RWPE2 (cell line): ENCODE measurements at regions not wholly inside any gene's neighbourhood (a gene's known extent, or its start where the extent isn't known, plus 50 kb on each side); places are given as distances from the start of the nearest gene placed in this dataset.

ENCODE experiments used
- ATAC-seq: fragments of 200-7000 bp; cut with Tn5 transposase; 3 replicates; pipeline ENCODE4 v1.9.1; 2021; ENCODE audit warnings: low read depth
- DNase-seq: peaks from one replicate; pipeline ENCODE4 v3.0.0-alpha.2; 2020; ENCODE audit warnings: low spot score
- H3K27ac ChIP-seq: fragments of 450-650 bp; 2 replicates; pipeline ENCODE4 v1.5.1; 2017; ENCODE audit warnings: mild to moderate bottlenecking; ENCODE audit not compliant: poor library complexity, severe bottlenecking
- H3K27me3 ChIP-seq: fragments of 250-450 bp; sonication (Bioruptor Pico); 2 replicates; pipeline ENCODE4 v1.5.1; 2021; ENCODE audit warnings: mild to moderate bottlenecking, moderate library complexity; ENCODE audit not compliant: insufficient read depth, poor library complexity, severe bottlenecking
- H3K36me3 ChIP-seq: fragments of 250-450 bp; sonication (Bioruptor Pico); 2 replicates; pipeline ENCODE4 v1.5.1; 2020; ENCODE audit warnings: low read depth, mild to moderate bottlenecking, moderate library complexity
- H3K4me1 ChIP-seq: fragments of 250-450 bp; sonication (Bioruptor Pico); 2 replicates; pipeline ENCODE4 v1.5.1; 2021; ENCODE audit warnings: mild to moderate bottlenecking, moderate library complexity; ENCODE audit not compliant: insufficient read depth, poor library complexity, severe bottlenecking
- H3K4me3 ChIP-seq: fragments of 250-450 bp; sonication (Bioruptor Pico); 2 replicates; pipeline ENCODE4 v1.5.1; 2021; ENCODE audit warnings: mild to moderate bottlenecking, moderate library complexity; ENCODE audit not compliant: severe bottlenecking
- H3K9me3 ChIP-seq: fragments of 250-450 bp; sonication (Bioruptor Pico); 2 replicates; pipeline ENCODE4 v1.5.1; 2021; ENCODE audit warnings: mild to moderate bottlenecking, moderate library complexity; ENCODE audit not compliant: severe bottlenecking
- CTCF ChIP-seq: fragments of 450-650 bp; IDR thresholded peaks from one replicate; pipeline ENCODE4 v1.5.1; 2017; ENCODE audit warnings: mild to moderate bottlenecking, moderate library complexity; ENCODE audit not compliant: poor library complexity, severe bottlenecking

- no peak for ATAC-seq
- no peaks in the 10 kb centered on the region for H3K27me3 ChIP-seq
- no peaks in the 10 kb centered on the region for H3K9me3 ChIP-seq
- H3K4me1 ChIP-seq: no peaks in the 10 kb centered on the region
- DNase-seq: no peak
- no peak overlapping the region for H3K4me3 ChIP-seq
- no peak overlapping the region for H3K27ac ChIP-seq
- no peak for TF ChIP-seq CTCF
- H3K36me3 ChIP-seq: no peaks in the 10 kb centered on the region
These were observed 315.9 kb upstream of the RASA1 start for GRCh38 chr5:86951761-86952160.

GRCh38 chr5:86964889-86965288 is 302.8 kb upstream of the RASA1 start:
- H3K4me1 ChIP-seq: no peaks in the 10 kb centered on the region
- no peak for TF ChIP-seq CTCF

GRCh38 chr5:86968301-86968753 is 299.4 kb upstream of the RASA1 start:
- no peak overlapping the region for H3K27ac ChIP-seq
- H3K27me3 ChIP-seq: no peaks in the 10 kb centered on the region
- H3K4me1 ChIP-seq: no peaks in the 10 kb centered on the region
- no peaks in the 10 kb centered on the region for H3K9me3 ChIP-seq
- peak; percentile 30; the same call in 1 of the 3 replicates for ATAC-seq
- DNase-seq: no peak
- H3K36me3 ChIP-seq: no peaks in the 10 kb centered on the region
- peak; percentile 85 for TF ChIP-seq CTCF
- H3K4me3 ChIP-seq: no peak overlapping the region

More at GRCh38 chr5:86964889-86965288, 302.8 kb upstream of the RASA1 start:
- no peak overlapping the region for H3K4me3 ChIP-seq
- H3K36me3 ChIP-seq: no peaks in the 10 kb centered on the region
- no peaks in the 10 kb centered on the region for H3K27me3 ChIP-seq
- no peaks in the 10 kb centered on the region for H3K9me3 ChIP-seq
- no peak overlapping the region for H3K27ac ChIP-seq
- no peak for ATAC-seq
- no peak for DNase-seq

GRCh38 chr5:86970361-86970760 is 297.3 kb upstream of the RASA1 start:
- Histone ChIP-seq H3K27me3 (no peaks in the 10 kb centered on the region), H3K9me3 (no peaks in the 10 kb centered on the region), H3K4me1 (no peaks in the 10 kb centered on the region), H3K27ac (no peak overlapping the region), H3K36me3 (no peaks in the 10 kb centered on the region), H3K4me3 (no peak overlapping the region)
- TF ChIP-seq CTCF: no peak
- ATAC-seq (no peak), DNase-seq (no peak)

- Histone ChIP-seq H3K4me1 (no peaks in the 10 kb centered on the region), H3K27me3 (no peaks in the 10 kb centered on the region), H3K9me3 (no peaks in the 10 kb centered on the region), H3K4me3 (no peak overlapping the region), H3K27ac (no peak overlapping the region), H3K36me3 (no peaks in the 10 kb centered on the region)
- DNase-seq (no peak), ATAC-seq (peak; percentile 69)
- peak; percentile 70 for TF ChIP-seq CTCF
These were observed 296.6 kb upstream of the RASA1 start for GRCh38 chr5:86971034-86971571.
